ENCODE measurements at regions not wholly inside any gene's neighbourhood (a gene's known extent, or its start where the extent isn't known, plus 50 kb on each side); places are given as distances from the start of the nearest gene placed in this dataset.

GRCh38 chr7:11252705-11253272 is 279.1 kb downstream of the PHF14 start:
- no peak for ATAC-seq
- intact Hi-C loops (cut with DNase I; ENCODE audit: low total_unique reads) = no loop called here
- no peak overlapping the region for H3K4me3 ChIP-seq
- H3K36me3 ChIP-seq = no peaks in the 10 kb centered on the region
- no peak for DNase-seq
- no peaks in the 10 kb centered on the region for H3K9me3 ChIP-seq
- no peak overlapping the region for H3K27ac ChIP-seq
- in situ Hi-C loops (cut with MboI; ENCODE audit: low sequenced_read_pairs in 4 of 4) = no loop called here
- no peaks in the 10 kb centered on the region for H3K4me1 ChIP-seq
- TF ChIP-seq, protein P1, sequence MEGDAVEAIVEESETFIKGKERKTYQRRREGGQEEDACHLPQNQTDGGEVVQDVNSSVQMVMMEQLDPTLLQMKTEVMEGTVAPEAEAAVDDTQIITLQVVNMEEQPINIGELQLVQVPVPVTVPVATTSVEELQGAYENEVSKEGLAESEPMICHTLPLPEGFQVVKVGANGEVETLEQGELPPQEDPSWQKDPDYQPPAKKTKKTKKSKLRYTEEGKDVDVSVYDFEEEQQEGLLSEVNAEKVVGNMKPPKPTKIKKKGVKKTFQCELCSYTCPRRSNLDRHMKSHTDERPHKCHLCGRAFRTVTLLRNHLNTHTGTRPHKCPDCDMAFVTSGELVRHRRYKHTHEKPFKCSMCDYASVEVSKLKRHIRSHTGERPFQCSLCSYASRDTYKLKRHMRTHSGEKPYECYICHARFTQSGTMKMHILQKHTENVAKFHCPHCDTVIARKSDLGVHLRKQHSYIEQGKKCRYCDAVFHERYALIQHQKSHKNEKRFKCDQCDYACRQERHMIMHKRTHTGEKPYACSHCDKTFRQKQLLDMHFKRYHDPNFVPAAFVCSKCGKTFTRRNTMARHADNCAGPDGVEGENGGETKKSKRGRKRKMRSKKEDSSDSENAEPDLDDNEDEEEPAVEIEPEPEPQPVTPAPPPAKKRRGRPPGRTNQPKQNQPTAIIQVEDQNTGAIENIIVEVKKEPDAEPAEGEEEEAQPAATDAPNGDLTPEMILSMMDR (IDR thresholded peaks at IDR 0.05 in 4 of 5, conservative IDR thresholded peaks at IDR 0.05 in 1 of 5) = no peak
- no peak for TF ChIP-seq POLR2A (IDR thresholded peaks at IDR 0.05)
- H3K27me3 ChIP-seq = no peaks in the 10 kb centered on the region

DNA sequence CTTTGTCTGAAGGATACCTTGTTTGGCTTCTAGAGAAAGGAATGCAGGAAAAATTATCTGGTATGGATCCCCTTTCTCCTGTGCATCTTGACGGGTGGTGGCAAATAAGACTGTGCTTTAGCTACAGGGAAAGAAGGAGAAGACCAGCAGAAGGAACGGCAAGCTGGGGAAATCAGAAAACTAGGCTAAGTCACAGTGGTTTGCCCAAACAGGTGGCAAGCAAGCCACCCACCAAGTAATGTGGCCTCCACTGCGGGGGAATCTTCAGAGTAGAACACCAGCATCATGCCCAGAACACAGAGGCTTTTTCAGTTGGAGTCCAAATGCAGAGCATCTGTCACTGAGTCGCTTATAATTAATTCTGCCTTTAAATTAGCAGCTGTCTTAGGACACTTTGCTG is 282.8 kb downstream of the PHF14 start:
- DNase-seq (no peak), ATAC-seq (no peak)
- Histone ChIP-seq H3K4me3 (no peak overlapping the region), H3K36me3 (no peaks in the 10 kb centered on the region), H3K4me1 (no peaks in the 10 kb centered on the region), H3K9me3 (no peaks in the 10 kb centered on the region), H3K27me3 (peaks cover 0 to 3% (median 0%) of the 10 kb centered on the region in 3 donors), H3K27ac (no peak overlapping the region)
- in situ Hi-C loops (cut with MboI; ENCODE audit: low sequenced_read_pairs in 4 of 4) = no loop called here
- TF ChIP-seq, protein P1 (IDR thresholded peaks at IDR 0.05 in 4 of 5, conservative IDR thresholded peaks at IDR 0.05 in 1 of 5) = no peak
- TF ChIP-seq POLR2A (IDR thresholded peaks at IDR 0.05) = no peak
- intact Hi-C loops (cut with DNase I; ENCODE audit: low total_unique reads) = no loop called here

GRCh38 chr7:11261470-11261869 is 287.8 kb downstream of the PHF14 start:
- H3K4me1 ChIP-seq = no peaks in the 10 kb centered on the region
- in situ Hi-C loops (cut with MboI; ENCODE audit: low sequenced_read_pairs in 4 of 4) = no loop called here
- H3K36me3 ChIP-seq = no peaks in the 10 kb centered on the region
- ATAC-seq (no peak), DNase-seq (no peak)
- H3K27ac ChIP-seq = no peak overlapping the region
- no peak overlapping the region for H3K4me3 ChIP-seq
- H3K27me3 ChIP-seq = peaks cover 0 to 3% (median 0%) of the 10 kb centered on the region in 3 donors
- intact Hi-C loops (cut with DNase I; ENCODE audit: low total_unique reads) = no loop called here
- H3K9me3 ChIP-seq = no peaks in the 10 kb centered on the region
- TF ChIP-seq, protein P1 (IDR thresholded peaks at IDR 0.05 in 4 of 5, conservative IDR thresholded peaks at IDR 0.05 in 1 of 5) = no peak
- TF ChIP-seq POLR2A (IDR thresholded peaks at IDR 0.05) = no peak

- in situ Hi-C loops (cut with MboI; ENCODE audit: low sequenced_read_pairs in 4 of 4) = no loop called here
- Histone ChIP-seq H3K4me3 (no peak overlapping the region), H3K27me3 (no peaks in the 10 kb centered on the region), H3K9me3 (no peaks in the 10 kb centered on the region), H3K27ac (no peak overlapping the region), H3K4me1 (no peaks in the 10 kb centered on the region), H3K36me3 (no peaks in the 10 kb centered on the region)
- intact Hi-C loops (cut with DNase I; ENCODE audit: low total_unique reads) = no loop called here
- DNase-seq (no peak), ATAC-seq (no peak)
- no peak for TF ChIP-seq POLR2A (IDR thresholded peaks at IDR 0.05)
- TF ChIP-seq, protein P1 (IDR thresholded peaks at IDR 0.05 in 4 of 5, conservative IDR thresholded peaks at IDR 0.05 in 1 of 5) = no peak
These were observed 292.4 kb downstream of the PHF14 start for GRCh38 chr7:11266101-11266500.

DNA sequence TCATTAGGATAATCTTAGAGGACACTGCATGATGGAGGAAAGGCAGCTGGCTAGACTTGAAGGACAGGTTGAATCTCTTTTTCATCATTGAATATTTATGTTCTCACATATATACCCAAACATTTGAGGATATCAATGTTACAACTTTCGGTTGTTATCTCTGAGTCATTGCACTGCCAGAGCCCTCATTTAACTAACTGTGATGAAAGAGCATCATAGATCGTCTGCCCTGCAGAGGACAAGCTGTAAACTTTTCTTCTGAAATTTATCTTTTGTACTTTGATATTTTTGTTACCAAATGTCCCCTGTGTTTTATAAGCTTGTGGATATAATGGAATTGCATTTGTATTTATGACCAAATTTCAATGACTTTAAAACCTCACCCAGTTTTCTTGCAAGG is 298.7 kb downstream of the PHF14 start:
- Histone ChIP-seq H3K9me3 (no peaks in the 10 kb centered on the region), H3K4me3 (no peak overlapping the region), H3K27me3 (no peaks in the 10 kb centered on the region), H3K4me1 (no peaks in the 10 kb centered on the region), H3K27ac (no peak overlapping the region), H3K36me3 (no peaks in the 10 kb centered on the region)
- TF ChIP-seq, protein P1 (IDR thresholded peaks at IDR 0.05 in 4 of 5, conservative IDR thresholded peaks at IDR 0.05 in 1 of 5) = no peak
- no peak for TF ChIP-seq POLR2A (IDR thresholded peaks at IDR 0.05)
- DNase-seq (no peak), ATAC-seq (no peak)
- in situ Hi-C loops (cut with MboI; ENCODE audit: low sequenced_read_pairs in 4 of 4) (no loop called here), intact Hi-C loops (cut with DNase I; ENCODE audit: low total_unique reads) (no loop called here)
